UCSD-AML1 (cell line): ENCODE measurements at regions not wholly inside any gene's neighbourhood (a gene's known extent, or its start where the extent isn't known, plus 50 kb on each side); places are given as distances from the start of the nearest gene placed in this dataset.

Source experiments
- DNase-seq: peaks from one replicate; lab custom pipeline; 2025; ENCODE audit not compliant: unreplicated experiment; lab: John Stamatoyannopoulos, UW

DNA sequence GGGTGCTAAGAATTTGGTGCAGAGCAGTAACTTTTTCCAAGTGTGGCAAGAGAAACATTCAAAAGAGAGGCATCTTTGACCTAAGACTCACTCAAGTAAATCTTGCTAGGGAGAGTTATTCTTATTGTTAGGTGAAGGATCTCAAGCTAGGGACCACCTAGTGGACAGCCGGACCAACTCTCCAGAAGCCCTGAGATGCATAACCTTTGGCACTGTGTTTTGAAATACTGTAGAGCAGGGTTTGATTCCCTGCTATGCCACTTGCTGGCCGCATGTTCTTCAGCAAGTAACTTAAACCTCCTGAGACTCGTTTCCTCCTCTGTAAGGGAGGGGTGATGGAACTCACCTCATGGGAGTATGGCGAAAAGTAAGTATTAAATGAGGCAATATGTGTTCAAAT is 336.1 kb upstream of the ADAMTSL1 start:
- no peak for DNase-seq

DNA sequence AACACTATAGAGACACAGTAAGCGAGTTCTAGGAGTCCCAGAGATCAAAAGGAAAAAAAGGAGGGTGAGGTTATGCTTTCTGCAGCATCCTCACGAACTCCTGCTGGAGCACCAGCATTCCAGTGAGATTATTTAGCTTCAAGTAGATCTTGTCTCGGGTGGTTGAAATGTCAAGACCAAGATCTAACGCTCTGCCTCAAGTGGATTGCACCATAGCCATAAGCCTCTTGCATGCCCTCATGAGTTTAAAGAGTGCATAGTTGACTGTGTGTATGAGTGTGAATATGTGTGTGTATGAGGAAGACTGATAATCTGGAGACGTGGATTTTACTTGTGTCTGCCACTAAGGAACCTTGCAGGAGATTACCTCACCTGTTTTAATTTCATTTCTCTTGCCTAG is 335.3 kb upstream of the ADAMTSL1 start:
- DNase-seq, result no peak

DNA sequence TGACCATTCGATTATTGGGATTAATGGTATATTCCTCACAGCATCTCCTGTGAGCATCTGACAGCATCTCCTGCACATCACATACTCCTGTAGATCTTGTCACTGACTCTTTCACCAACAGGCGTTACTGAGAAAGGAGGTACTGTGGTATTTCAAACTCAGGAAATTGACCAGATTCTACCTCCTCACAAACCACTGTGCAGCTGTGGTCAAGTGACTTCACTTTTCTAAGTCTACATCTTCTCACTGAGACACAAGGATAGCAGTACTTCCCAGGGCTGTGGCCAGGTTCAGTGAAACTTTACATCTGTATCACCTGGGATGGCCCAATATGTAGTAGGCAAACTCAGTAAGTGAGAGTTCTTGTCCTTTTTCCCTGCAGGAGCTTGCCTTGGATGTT is 332.3 kb upstream of the ADAMTSL1 start:
- no peak for DNase-seq

DNA sequence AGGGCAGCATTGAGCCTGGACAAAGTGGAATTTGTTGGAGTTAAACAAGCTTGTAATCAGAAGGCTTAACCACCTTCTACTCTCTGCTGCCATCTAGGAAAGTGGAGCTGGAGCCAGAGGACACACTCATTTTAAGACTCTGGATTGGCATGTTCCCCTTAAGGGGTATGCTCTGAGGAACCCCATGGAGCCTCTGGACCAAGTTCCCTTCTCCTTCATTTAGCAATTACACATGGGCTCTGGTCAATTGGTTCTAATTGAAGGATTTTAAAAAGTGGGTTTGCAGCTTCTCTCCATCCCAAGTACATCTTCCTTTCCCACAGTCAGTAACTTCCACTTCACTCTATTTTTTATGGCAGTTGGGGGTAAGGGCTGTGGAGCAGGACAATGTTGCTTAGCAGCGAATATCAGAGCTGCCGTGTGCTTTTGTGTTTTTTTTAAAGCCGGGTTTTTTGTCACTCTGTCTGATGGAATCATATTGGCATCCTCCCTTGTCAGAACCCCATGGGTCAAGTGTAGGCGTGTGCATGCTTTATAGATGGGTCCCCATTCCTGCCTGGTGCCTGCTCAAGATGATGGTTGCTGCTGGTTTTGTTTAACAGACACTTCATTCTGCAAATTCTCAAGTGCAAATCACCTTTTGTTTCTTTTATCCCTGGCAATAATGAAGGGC is 330.7 kb upstream of the ADAMTSL1 start:
- no peak for DNase-seq

DNA sequence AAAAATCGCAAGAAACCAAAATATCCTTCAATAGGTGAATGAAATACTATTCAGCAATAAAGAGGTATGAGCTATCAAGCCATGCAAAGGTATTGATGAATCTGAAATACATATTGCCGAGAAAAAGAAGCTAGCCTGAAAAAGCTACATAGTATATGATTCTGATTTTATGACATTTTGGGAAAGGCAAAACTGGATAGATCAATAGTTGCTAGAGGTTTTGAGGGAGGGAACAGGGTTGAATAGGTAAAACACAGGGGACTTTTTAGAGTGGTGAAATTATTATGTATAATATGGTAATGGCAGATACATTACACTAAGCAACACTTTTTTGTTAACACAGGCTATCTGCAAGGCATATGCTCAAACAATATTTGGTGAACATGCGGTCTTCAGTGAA is 327.6 kb upstream of the ADAMTSL1 start:
- DNase-seq, result no peak

DNA sequence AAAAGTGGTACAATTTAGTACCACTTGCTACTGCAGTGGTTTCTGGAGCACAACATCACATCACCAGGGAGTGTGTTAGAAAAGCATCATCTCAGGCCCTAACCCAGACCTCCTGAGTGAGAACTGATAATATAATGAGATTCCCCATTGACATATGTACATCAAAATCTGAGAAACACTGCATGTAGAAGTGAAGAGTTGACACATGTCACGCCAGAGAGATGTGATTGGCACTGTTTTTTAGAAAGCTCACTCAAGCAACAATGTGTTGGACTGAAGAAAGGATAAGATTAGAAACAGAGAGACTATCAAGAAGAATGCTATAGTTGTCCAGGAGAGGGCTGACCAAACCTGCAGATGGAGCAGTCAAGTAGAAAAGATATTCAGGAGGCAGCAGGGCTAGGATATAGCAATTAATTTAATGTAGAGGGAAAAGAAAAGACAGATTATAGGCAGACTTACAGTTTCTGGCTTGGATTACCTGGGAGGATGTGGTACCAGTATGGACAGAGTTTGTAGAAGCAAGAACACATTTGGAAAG is 324.4 kb upstream of the ADAMTSL1 start:
- DNase-seq, result no peak

DNA sequence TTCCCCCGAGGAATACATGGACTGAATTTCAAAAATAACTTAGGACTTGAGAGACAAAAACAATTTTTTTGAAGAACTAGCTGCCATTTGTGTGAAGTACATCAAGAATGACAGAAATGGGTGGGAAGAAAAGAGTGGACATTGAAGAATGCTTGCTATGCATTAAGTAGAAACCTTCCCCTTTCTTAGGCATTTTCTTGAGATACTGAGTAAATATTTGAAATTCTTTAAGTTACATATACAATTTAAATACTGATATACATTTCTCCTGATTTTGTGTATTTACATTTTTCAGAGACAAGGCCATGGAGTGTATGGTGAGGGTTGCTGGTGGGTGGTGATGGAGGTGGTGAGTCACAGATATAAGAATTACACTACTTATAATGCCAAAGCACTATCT is 319.3 kb upstream of the ADAMTSL1 start:
- no peak for DNase-seq

DNA sequence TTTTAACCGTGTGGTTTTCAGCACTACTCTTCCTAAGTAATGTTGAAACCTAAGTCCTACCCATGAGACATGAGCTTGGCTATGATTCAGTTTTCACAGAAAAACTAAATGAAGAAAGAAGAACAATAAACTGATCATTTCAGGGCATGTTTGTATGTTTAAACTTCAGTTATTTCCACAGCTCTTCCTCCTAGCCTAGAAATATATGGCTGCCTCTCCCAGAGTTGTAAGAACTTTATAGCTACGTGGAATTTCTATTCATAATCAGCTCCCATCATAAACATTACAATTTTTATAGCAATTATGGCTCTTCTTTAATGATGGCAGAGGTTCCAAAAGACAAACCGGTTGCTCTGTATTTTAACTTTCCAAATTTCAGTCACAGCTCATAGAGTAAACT is 314.7 kb upstream of the ADAMTSL1 start:
- DNase-seq, result no peak

DNA sequence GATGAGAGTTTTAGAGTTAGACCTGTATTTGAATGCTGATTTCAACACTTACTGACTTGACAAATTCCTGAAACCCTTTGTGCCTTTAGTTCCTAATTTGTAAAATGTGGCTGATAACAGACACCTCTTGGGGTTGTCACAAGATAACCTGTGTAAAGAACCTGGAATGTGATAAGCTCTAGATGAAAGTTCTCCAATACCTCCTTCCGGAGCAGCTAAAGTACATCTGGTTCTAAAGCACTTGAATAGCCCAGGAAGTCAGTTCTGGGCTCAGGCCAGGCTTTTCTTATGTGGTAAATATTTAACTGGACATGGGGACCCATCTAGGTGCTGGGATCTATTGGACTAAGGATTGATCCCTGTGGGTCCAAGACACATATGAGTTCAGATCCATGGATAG is 310.8 kb upstream of the ADAMTSL1 start:
- DNase-seq, result no peak

DNA sequence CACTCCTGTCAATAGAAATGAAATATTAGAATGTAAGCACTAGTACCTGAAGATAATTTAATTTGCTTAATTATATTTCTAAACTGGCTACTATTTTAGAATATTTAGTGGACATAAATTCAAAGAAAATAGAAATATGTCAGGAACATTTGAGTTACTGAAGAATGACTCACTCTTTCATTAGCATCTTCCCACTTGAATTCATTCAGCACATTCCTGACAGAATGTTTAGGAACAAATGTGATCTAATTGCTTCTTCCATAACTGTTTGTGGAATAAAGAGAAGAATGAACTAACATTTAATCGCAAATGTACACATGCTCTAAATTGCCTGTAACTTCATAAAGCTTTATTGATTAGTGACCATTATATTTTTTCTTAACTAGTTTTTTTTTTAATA is 306.2 kb upstream of the ADAMTSL1 start:
- DNase-seq, result no peak

DNA sequence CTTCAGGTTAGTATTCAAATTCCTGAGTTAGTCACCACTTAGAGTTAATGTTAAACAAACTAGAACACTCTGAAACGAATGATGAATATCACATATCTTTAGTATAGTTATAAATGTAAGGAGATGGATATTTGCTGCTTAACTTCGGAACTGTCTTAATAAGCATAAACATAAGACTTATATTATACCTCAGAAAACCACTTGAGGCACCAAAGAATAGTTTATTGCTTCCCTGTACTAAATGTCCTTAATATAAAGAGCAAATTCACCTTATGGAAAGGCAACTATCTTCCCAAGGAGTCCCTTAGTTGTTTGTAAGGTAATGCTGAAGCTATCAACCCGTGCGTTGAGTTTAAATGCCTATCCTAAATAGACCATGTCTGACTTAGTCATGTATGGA is 300.0 kb upstream of the ADAMTSL1 start:
- no peak for DNase-seq

DNA sequence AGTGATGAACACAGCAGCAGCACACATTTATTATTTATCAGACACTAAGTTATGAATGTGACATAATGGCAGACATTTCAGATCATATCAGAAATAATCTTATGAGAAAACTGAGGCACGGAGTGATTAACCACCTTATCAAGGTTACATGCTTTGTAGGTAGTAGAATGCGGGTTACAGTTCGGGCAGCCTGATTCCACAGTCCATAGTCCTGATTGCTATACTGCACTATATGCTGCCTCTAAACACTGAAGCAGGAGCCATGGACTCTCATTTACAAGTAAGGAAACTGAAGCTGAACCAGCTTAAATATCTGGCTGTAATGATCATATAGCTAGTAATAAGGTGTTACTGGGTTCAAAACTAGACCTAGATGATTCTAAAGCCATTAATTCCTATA is 291.3 kb upstream of the ADAMTSL1 start:
- no peak for DNase-seq

DNA sequence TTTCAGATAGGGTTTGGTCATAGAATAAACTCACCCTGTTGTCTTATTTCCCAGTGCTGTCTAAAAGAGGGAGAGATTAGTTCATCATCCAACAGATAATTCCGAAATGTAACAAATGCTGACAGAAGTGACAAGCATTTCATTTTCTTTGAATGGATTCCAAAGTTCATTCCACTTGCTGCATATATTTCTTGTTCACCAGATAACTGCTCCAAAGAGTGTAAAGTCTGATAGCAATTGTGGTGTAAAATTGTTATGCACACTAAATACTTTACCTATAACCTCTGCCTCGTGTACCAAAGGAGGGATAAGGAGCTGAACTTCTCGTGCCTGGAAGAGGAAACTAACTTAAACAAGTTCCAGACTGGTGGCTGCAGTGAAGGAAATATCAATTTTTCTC is 290.0 kb upstream of the ADAMTSL1 start:
- DNase-seq, result no peak

DNA sequence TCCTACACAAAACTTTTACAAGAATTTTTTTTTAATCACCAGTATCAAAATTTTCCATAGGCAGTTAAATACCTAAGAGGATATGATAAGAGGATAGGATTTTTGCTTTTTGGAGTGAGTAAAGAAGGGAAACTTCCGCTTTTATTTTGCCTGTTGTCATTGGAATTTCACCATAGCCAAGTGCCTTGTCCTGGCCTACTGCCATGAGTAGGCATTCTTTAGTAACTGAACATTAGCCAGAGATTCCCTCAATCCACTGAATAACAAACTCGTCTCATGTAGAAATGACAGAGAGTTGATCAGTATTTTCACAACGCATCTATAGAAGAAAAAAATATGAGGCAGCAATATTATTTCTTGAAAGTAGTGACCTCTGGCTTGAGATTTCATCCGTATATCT is 289.6 kb upstream of the ADAMTSL1 start:
- DNase-seq, result no peak

DNA sequence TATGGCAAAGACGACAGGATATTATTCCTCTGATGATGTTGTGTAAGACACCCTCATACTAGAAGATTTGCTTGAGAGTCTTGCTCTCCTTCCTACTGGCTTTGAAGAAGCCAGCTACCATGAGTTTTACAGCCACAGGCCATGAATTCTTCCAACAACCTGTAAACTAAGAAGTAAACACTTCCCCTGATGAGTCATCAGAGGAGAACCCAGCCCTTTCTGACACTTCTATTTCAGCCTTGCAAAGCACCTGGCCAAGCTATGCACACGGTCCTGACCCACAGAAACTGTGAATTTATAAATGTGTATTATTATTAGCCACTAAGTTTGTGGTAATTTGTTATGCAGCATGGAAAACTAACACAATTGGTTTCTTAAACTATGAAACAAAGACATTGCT is 288.8 kb upstream of the ADAMTSL1 start:
- no peak for DNase-seq

DNA sequence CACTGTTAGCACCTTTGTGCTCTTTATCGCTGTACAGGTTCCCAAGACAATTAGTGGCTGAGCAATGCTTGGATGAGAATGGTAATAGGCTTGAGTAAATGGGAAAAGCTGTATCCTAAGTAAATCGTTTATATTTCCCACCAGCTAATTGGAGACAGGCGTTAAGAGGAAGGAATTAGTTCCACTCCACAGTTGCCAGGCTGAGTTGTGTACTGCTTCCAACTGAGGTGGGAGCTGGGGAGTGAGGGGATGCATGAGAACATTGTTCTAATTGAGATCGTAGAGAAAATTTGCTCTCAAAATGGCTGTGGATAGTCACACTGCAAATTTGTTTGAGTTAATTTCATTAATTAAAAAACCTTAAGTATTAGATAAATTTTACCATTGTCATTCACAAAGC is 285.0 kb upstream of the ADAMTSL1 start:
- DNase-seq, result no peak

DNA sequence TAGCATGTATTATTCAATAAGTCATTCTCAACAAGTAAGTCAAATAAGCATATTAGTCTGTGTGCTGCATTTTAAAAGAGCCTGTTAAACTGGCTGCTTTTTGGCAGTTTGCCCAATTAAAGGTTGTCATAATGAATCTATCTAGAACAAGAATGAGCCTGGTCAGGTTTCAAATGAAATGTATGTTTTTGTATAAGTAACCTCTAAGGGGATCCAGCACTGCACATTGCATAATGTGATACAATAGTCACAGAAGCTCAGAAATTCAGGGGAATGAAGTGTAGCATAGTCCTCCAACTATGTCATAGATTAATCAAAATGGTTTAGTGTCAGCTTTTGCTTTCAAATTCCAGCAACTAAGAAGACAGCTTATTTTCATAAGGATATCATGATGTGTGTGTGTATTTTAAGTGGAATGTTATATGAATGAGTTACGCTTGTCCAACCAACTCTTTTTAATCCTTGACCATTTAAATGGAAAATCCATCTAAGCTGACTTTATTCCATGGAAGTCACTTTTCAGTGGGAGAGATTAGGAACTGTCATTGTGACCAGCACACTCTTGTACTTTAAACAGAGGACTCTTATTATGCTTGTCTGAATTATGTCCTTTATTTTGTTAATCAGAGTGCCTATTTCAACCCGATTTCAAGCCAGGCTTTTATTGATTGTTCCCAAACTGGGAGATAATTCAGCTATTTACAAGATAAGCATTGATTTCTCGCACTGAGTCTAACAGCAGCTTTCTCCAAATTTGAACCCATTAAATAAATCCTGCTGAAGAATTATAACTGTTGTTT is 283.9 kb upstream of the ADAMTSL1 start:
- DNase-seq, result no peak

DNA sequence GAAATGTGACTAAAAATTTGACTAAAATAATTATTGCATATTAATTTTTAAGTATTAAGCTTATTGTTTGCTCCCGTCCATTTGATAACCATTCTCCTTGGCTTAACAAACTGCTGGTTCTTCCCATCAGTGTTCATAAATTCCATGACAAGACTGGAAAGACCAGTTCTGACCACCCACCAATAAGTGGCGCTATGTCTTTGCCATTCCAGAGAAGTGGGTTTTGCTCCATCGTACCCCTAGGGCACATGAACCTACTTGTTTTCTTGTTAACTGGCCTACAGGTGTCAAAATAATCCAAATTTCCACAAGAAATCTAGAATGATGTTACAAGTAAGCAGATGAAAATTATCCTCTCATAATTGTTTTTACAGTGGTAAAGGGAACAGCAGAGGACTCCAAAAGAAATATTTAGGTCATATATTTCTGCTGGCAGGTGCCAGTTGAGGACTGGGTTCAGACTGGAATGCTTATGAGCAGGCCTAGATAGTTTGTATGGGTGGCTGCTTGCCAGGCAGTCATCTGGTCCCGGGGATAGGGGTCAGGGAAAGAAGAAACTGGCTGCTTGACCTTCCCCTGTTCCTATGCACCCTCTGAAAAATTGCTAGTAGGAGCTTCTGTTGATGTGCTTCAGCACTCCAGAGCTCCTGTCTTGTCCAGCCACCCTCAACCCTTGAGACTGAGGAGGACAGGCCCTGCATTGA is 283.1 kb upstream of the ADAMTSL1 start:
- DNase-seq, result no peak

DNA sequence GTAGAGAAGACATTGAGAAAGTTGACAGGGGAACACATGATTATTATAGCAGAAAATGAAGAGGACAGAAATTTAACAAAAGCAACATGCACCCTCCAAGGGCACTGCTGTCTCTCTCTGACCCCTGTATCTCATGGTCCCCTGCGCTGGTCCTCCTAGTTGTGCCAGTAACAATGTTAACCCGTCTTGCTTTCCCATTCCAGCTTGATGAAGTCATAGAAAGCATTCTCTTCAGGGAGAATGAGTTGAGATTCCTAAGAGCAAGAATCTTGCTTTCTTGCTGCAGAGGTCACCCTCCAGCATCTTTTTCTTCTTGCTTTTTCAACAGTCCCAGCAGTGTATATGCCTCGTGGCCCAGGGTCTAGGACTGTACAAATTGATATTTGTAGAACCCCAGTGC is 279.6 kb upstream of the ADAMTSL1 start:
- no peak for DNase-seq

DNA sequence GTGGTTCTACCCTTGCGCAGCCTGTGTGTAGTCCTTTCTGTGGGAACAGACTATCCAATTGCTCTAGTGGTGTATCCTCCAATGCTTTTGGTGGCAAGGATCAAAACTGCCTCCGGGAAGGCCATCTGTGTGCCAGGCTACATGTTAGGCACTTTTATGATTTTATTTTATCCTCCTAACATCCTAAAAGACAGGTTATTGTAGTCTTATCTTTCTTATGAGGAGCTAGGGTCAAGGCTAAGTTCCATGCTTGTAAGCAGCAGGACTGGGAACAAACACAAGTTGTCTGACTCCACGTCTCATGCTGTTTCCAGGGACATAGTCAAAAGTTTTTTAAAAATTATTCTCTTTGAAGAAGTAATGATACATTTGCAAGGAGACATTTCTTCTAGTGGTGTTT is 278.7 kb upstream of the ADAMTSL1 start:
- DNase-seq, result no peak

DNA sequence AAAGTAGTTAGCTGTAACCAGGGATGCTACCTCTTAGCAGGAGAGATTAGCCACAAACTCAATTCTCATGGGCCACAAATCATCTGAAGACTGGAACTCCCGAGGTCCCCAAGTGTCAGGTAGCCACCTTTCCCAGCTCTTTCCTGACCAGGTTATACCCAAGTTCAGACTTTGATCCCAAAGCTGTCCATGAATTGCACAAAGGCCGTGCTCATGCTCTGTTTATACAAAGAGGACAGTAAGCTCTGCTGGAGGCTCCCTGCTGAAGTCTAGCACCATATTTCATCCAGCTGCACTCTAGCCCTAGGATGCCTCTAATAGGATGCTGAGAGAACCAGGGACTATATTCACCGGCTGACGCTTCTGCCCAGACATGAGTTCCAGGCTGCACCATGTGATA is 271.0 kb upstream of the ADAMTSL1 start:
- no peak for DNase-seq

DNA sequence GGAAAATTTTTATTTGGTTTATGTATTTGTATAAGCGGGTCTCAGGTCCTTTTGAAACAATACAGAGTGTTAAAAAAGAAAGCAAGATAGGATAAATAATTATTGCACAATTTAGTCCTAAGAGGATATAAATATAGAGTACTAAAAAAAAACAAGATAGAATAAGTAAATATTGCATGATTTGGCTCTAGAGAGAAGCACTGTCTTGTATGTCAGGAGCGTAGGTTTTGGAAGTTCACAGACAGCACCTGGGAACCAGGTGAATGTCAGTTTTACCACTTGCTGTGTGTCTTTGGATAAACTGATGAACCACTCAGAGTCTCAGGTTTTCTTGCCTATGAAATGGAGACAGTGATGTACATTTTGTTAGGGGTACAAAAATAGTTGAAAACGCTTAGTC is 266.2 kb upstream of the ADAMTSL1 start:
- no peak for DNase-seq
